ENCODE measurements at regions not wholly inside any gene's neighbourhood (a gene's known extent, or its start where the extent isn't known, plus 50 kb on each side); places are given as distances from the start of the nearest gene placed in this dataset.
A peak's percentile ranks its signal among the peaks of the same experiment; 100 is the strongest.

DNA sequence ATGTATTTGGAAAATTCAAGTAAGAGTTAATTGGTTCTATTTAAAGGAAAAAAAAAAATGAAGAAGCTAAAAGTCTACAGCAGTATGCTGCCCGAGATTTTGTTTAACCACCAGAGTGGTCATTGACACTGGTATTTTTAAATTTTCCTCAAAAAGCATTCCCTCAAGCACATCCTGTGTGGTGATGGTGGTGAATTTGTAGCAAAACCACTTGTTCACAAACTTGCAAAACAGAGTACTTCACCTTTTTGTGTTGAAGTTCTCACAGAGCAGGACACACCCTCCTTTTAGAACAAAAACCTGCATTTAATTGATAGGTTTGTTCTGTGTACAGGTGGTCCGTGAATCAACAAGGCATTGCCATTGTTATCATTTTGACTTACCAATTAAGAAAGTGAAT, 374.2 kb downstream of the EFNA5 start:
- in situ Hi-C loops (cut with HindIII; ENCODE audit: low pct_unique_long_range_greater_than_20kb, low sequenced_read_pairs), result no loop called here
- no peak for DNase-seq (ENCODE audit: low read depth)

DNA sequence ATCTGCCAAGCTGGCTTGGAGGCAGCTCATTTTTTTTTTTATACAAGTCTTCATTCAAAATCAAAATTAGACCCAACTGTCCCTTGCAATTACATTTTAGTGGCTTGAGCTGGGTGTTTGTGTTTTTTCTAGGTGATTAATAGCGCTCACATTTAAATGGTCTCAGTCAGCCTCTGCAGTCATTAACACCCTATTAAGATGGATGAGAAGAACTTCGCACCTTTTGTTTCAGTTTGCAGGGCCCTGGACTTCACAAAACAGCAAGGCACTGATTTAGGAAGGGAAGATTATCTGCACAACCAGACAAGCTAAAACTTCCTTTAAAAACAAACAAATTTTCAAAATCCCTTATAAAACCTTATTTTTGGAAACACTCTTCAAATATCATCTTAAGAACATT, 374.8 kb downstream of the EFNA5 start:
- in situ Hi-C loops (cut with HindIII; ENCODE audit: low pct_unique_long_range_greater_than_20kb, low sequenced_read_pairs), result no loop called here
- DNase-seq (ENCODE audit: low read depth), result no peak

DNA sequence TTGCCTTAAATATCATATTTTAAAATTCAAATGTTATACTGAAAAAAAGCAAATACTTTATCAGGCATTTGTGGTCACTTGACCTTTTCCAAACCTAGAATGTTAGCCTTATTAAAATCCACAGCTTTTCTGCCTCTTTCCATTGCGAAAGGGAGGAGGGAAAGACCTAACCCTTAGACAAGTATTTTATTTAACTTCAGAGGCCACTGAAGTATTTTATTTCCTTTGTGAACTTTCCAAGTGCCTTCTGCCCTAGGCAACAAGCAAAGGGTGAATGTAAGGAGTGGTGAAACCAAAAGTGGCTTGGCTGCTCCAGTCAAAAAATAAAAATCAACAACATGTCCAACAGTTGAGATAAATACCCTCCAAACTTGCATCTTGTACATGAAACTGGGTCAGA, 376.1 kb downstream of the EFNA5 start:
- DNase-seq (ENCODE audit: low read depth), result no peak
- in situ Hi-C loops (cut with HindIII; ENCODE audit: low pct_unique_long_range_greater_than_20kb, low sequenced_read_pairs), result no loop called here

DNA sequence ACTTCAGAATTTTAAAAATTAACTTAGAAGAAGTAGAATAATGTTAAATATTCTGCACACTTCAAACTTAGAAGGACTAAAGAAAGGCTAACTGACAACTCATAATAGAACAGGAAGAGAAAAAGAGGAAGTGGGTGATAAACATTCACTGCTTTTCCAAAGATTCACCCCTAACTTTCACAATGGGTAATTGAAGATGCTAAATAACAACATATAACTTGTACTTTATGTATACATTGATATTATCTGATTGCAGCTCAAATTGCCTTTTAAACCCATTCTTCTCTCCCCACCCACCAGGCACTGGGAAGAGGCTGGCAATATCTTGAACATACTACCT, 376.6 kb downstream of the EFNA5 start:
- in situ Hi-C loops (cut with HindIII; ENCODE audit: low pct_unique_long_range_greater_than_20kb, low sequenced_read_pairs), result no loop called here
- DNase-seq (ENCODE audit: low read depth), result no peak

DNA sequence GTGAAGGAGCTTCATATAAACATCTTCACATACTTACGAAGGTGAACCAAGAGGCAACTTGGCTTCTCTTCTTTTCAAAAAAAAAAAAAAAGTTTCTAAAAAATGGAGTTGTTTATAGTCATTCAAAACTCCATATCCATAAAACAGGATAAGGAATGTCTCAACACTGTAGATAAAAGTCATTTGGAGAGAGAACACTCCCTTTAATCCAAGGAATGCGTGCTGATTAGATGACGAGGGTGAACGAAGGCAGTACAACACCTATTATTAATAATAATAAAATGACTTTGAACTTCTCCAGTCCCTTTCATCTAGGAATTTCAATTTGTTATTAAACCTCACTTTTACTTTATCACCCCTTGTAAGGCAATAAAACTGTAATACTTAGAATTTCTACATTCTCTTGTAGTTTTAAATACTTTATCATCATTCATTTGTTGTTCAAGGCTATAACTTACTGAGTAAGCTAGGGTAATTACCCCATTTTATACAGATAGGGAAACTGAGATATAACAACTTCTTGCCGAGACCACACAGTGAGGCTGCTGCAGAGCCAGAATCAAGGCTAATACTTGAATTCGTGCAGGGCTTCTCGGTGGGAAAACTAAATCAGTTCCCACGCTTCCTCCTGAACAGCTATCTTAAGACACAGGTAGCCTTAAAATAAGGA, 377.1 kb downstream of the EFNA5 start:
- in situ Hi-C loops (cut with HindIII; ENCODE audit: low pct_unique_long_range_greater_than_20kb, low sequenced_read_pairs), result no loop called here
- no peak for DNase-seq (ENCODE audit: low read depth)

DNA sequence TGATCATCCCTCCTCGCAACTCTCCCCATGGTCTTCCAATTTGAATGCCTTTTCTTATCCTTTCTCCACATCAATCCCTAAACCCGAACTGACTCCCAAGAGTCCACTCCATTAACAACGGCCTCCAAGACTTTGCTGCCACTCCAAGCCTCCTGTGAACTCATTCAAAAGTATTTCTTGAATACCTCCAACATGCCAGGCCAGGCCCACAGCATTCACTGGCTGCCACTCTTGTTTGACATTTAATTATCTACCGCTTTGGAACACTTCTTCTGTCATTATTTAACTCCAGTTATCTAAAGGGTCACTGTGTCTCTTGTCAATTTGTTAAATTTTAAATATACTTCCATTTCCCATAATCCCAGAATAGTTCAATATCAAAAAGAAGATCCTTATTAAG, 378.9 kb downstream of the EFNA5 start:
- in situ Hi-C loops (cut with HindIII; ENCODE audit: low pct_unique_long_range_greater_than_20kb, low sequenced_read_pairs), result no loop called here
- DNase-seq (ENCODE audit: low read depth), result no peak

DNA sequence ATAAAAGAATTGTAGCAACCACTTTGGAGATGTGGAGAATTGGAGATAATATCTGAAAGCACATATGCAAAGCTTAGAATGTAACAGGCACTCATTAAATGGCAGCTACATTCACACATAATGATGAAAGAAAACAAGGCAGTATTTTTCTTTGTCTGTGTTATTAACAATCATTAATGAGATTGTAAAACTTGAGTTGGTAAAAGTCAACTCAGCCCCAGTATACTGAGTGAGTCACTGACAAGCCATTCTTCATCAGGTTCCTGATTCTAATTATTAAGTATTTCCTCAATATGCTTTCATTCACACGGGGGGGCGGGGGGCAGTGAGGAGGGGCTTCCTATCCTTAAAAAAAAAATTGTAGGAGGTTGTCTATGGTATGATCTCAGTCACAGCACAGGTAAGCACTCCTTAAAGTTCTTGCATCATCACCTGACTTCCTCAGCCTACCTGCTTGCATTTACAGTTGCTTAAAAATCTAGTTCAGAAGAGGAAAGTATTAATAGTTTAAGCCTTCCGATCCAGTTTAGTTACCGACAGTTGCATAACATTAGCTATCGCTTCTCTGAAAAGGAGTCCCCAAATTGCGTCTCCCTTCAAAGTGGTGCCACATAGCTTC, 379.8 kb downstream of the EFNA5 start:
- in situ Hi-C loops (cut with HindIII; ENCODE audit: low pct_unique_long_range_greater_than_20kb, low sequenced_read_pairs), result no loop called here
- DNase-seq (ENCODE audit: low read depth), result peak; percentile 21

DNA sequence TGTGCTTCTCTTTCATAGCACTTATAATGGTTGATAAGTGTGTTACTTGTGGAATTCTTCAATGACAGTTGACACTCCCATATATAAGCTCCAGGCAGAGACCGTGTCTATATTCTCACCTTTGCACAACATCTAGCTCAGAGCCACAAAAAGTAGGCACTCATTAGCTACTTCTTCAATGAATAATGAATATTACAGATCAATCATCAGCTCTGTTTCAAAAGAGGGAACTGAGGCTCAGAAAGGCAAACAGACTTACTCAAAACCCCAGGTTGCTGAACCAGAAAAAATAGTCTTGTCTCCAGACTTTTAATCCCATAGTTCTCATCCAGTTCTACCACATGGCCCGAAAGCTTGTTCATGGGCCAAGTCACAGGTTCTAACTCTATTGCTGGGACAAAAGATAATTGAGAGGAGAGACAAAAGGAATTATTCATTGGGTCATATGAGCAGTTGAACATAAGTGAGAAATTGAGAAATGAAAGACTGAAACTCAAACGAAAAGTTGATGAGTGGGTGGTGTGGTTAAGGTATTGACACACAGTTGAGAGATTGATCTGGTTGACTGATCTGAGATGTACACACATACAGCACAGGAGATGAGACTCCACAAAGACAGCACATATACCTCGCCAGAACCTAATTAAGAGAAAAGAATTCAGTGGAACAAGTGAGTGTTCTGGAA, 381.6 kb downstream of the EFNA5 start:
- in situ Hi-C loops (cut with HindIII; ENCODE audit: low pct_unique_long_range_greater_than_20kb, low sequenced_read_pairs), result no loop called here
- DNase-seq (ENCODE audit: low read depth), result no peak

DNA sequence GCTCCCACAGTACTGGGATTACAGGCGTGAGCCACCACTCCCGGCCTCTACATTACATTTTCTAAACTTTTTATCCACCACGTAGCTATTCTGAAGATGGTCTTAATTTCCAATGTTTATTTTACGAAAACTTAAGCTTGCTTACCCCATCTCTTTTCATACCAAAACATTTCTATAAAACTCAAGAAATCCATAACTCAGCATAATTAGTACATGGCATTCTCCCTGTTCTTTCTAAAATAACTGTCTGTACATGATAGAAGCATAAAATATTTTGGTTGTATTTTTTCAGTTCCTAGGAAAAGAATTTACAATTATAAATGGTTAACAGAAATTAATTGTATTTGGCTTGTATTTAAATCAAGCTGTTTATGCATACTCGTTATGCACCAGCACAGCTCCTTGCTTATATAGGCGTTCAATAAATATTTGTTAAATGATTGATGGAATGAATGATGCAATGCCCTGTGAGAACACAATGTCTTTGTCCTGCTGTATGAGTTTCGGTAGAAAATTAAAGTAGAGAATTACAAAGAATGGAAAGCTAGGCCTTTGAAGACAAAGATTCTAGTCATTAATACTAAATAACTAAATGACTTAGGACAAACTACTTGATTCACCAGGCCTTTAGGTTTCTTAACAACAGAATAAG, 384.2 kb downstream of the EFNA5 start:
- in situ Hi-C loops (cut with HindIII; ENCODE audit: low pct_unique_long_range_greater_than_20kb, low sequenced_read_pairs), result no loop called here
- no peak for DNase-seq (ENCODE audit: low read depth)

DNA sequence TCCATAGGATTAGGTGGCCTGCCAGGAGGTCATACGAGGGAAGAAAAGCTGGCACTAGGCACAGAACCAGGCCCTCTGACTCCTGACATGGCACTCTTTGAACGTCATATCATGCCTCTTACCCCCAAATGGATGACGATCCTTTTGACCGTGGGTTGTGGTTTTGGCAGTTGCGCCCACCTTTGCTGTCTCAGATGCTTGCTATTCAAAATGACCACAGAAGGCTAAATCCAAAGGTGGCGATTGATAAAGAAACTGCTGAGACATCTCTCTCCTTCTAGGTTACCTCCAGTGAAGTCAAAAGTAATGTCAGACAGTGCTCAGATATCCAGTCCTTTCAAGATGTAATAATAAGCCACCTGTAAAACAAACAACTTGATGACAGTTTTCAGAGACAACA, 385.0 kb downstream of the EFNA5 start:
- no peak for DNase-seq (ENCODE audit: low read depth)
- in situ Hi-C loops (cut with HindIII; ENCODE audit: low pct_unique_long_range_greater_than_20kb, low sequenced_read_pairs), result no loop called here

DNA sequence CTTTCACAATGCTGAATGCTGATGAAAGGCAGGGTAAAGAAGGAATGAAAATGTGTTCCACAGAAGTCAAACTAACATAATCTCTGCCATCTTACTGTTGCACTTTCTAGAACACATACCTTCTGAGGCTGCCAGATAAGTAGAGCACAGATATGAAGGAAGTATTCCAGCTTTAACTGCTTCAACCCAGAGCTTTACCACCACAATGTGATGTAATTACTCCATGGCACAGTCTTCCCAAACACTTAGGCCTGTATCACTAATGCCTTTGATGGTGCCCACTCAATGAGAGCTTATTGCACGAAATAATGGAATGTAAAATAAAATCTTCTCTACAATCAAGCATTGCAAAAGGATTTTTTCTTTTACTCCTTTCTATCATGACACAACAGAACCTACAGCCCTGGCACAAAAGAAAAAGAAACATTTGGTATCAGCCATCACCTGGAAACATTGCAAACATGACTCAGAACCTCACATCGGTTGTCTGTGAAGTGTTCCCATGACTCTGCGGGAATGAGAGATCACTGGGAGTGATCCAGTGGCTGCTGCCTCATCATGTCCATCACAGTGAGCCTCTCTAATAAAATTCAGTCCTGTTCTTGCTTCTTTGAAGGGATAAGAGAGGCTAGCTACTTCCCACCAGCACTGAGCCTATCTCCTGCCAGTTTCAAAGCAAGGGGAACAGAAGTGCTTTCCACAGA, 385.8 kb downstream of the EFNA5 start:
- in situ Hi-C loops (cut with HindIII; ENCODE audit: low pct_unique_long_range_greater_than_20kb, low sequenced_read_pairs), result no loop called here
- peak; percentile 69 for DNase-seq (ENCODE audit: low read depth)

DNA sequence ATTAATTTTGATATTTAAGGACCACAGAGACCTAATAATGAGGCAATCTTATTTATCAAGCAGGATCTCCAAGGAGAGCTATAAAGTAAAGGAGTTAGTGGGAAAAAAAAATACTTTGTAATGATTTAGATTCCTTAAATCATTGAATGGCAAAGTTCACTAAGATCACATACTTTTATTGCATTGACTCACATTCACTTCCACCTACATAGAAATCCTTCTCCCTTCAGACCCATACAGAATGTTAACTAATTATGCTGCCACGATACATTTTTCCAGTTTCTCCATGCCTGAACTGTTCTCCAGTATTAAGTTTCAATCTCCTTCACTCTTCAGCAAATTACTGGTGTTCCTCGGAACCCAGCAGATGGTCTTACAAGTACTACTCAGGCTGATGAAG, 388.7 kb downstream of the EFNA5 start:
- in situ Hi-C loops (cut with HindIII; ENCODE audit: low pct_unique_long_range_greater_than_20kb, low sequenced_read_pairs), result no loop called here
- peak; percentile 42 for DNase-seq (ENCODE audit: low read depth)

DNA sequence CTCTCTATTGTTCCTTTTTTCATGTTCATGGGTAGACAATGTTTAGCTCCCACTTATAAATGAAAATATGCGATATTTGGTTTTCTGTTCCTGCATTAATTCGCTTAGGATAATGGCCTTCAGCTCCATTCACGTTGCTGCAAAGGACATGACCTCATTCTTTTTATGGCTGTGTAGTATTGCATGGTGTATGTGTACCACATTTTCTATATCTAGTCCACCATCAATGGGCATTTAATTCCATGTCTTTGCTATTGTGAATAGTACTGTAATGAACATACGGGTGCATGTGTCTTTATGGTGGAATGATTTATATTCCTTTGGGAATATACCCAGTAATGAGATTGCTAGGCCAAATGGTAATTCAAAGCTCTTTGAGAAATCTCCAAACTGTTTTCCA, 392.0 kb downstream of the EFNA5 start:
- in situ Hi-C loops (cut with HindIII; ENCODE audit: low pct_unique_long_range_greater_than_20kb, low sequenced_read_pairs), result no loop called here
- no peak for DNase-seq (ENCODE audit: low read depth)

DNA sequence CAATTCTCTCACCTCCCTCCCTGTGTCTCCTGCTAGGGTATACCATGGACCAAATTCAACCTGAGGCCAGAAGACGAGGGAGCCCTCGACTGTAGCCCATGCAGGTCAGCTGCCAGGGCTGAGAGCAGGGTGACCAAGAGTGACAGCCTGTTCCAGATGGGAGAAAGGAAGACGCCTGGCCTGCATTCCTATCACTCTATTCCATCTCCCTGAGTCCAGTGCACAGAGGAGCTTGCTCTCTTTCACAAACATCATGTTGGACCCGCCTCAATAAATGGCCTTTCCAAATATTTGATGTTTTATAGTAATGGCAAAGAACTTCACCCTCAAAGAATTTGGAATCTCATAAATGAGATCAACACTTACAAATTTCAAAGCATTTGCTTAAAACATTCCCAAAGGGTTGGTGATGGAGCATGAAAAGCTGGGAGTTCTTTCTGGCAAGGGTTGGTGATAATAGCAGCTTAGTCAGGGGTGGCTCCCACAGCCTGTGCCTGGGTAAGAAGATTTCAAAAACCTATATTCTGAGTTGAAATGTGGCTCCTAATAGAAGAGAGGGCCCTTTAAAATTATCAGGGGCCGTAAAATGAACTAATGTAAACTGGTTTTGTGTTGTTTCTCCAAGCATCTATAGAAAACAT, 393.1 kb downstream of the EFNA5 start:
- in situ Hi-C loops (cut with HindIII; ENCODE audit: low pct_unique_long_range_greater_than_20kb, low sequenced_read_pairs), result no loop called here
- DNase-seq (ENCODE audit: low read depth), result no peak

DNA sequence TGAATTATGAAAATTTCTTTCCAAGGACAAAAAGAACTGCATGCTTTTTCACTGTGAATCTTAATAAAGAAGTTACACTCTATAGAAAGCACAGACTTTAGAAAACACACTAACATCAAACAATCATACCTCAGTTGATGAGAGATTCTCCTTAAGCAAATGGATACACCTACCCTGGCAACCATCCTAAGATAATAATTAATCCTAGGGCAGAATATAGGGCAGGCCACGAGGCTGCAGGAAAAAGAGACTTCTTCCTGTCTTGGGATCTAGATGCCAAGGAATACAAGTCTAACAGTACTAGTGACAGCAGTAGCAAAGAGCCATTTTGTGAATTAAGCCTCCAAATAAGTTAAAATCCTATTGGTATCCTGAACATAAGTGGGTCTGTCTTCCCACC, 395.4 kb downstream of the EFNA5 start:
- peak; percentile 32 for DNase-seq (ENCODE audit: low read depth)
- in situ Hi-C loops (cut with HindIII; ENCODE audit: low pct_unique_long_range_greater_than_20kb, low sequenced_read_pairs), result no loop called here

DNA sequence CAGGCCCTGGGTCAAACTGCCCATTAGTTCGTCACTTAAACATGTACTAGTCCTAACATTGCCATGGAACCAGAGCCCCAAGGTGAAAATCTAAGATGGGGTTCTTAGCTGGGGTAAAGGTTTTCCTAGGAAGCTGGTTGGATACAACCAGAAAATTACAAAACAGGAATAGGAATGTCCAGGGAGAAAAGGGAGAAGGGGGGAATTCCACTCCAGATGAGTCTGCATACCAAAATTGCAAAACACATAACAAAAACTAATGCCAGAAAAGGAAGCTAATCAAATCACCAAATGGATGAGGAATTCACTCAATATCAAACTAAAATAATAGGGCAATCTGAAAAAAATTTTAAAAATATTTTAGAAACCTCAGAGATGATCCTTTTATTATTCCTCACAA, 396.2 kb downstream of the EFNA5 start:
- in situ Hi-C loops (cut with HindIII; ENCODE audit: low pct_unique_long_range_greater_than_20kb, low sequenced_read_pairs), result no loop called here
- DNase-seq (ENCODE audit: low read depth), result no peak

DNA sequence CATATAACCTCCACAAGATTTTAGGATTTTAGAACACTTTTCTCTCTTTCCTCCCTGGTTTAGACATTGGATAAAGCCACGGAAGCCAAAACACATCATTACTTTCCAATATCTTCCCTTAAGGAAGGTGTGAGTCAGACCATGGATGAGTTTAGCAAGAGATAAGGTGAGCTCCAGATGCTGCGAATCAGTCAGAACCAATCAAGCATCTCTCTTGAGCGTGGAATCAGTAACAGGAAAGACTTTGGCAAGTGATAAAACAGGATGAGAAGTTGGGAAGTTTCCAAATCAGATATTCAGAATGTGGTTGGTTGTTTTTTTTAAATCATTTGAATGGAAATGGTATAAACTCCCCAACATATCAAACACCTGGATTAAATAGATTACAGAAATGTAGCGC, 397.8 kb downstream of the EFNA5 start:
- DNase-seq (ENCODE audit: low read depth), result no peak
- in situ Hi-C loops (cut with HindIII; ENCODE audit: low pct_unique_long_range_greater_than_20kb, low sequenced_read_pairs), result no loop called here

DNA sequence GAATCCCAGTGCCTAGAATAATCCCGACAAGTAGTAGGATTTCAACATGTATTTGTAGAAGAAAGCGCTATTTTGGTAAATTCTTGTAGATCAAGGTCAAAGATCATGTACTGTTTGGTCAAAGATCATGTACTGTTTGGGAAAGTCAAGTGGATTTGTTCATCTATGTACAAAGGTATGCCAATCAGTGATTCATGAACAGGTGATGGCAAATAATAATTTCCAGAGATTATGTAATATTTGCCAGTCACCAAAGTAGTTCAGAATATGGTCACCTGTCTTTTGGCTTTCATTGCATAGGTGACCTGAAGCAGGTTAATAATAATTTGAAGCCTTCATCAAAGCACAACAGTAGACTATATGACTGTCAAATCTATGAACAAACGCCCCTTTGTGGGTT, 398.2 kb downstream of the EFNA5 start:
- in situ Hi-C loops (cut with HindIII; ENCODE audit: low pct_unique_long_range_greater_than_20kb, low sequenced_read_pairs), result no loop called here
- DNase-seq (ENCODE audit: low read depth), result no peak

Data from Caki2 (cell line).